HG03159 (cell line): ENCODE measurements at regions not wholly inside any gene's neighbourhood (a gene's known extent, or its start where the extent isn't known, plus 50 kb on each side); places are given as distances from the start of the nearest gene placed in this dataset.

Experiments
- ATAC-seq: cut with Tn5 transposase; IDR thresholded peaks from one replicate; pipeline ENCODE4 v1.9.1; 2021; ENCODE audit warnings: mild to moderate bottlenecking, moderate library complexity; ENCODE audit not compliant: unreplicated experiment

DNA sequence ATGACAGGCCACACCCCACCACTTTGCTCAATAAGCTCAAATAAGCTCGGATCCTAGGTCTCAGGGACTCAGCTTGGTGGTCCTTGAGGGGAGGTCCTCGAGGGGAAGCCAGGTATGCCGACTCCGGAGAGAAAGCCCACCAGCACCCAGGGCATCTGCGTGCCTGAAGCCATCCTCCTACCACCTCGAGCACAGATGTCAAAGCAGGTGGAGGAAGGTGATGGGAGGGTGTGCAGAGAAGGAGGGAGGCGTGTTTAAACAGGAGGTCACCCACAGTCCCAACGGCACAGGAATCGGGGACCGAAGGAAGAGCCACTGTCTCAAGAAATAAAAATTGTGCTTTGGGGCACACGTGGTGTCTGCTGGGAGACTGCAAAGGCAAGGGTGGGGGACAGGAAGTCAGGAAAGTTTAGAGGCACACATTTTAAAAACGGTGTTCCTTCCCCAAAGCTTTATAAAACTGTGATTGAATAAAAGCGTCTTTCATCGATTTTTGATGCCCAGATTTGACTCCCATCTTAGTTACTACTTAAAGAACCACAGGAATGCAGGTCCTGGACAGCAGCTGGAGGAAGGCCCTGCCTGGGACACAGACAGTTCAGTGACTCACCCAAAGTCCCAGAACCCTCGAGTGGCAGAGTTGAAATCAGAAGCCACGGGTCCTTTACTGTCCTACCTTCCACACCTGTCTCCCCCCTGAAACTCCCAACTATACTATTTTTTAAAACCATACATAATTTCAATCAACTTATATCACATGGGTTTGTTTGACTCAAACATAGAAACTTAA lies 221.0 kb upstream of the PDE10A start:
- no peak for ATAC-seq

DNA sequence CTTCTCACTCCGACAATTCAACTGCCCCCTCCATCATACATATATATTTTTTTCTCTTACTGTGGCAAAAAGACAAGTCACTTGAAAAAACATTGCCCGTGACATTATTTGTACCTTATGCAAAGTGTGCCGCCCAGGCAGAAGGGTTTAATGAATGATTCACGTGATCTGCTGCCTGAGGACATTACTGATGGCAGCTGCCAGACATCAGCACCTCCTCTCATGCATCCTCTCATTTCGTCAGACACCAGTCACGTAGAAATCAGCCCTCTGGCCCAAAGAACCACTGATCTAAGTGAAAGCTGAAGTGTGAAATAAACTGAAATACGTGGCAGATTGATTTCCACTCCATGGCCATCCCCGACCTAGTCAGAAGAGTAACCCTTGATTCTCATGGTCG lies 218.8 kb upstream of the PDE10A start:
- no peak for ATAC-seq

GRCh38 chr6:165880686-165881085 lies 217.6 kb upstream of the PDE10A start:
- ATAC-seq, result no peak

DNA sequence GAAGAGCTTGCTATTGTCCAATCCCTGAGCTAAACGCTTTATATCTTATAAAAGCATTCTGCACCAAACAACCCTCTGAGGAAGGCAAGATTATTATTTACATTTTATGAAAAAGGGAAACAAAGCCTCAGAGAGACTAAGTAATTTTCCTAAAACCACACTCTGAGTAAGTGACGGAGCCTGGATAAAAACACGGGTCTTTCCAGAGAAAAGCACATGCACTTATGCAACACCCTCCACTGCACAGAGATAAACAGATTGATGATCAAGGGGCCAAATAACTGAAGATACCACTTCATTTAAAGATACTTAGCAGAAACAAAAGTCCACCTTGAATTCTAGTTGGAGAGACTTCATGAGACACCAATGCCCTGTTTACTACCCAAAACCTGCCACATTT lies 214.7 kb upstream of the PDE10A start:
- ATAC-seq, result no peak

GRCh38 chr6:165877192-165877591 lies 214.2 kb upstream of the PDE10A start:
- no peak for ATAC-seq

- ATAC-seq, result no peak
These were observed 213.5 kb upstream of the PDE10A start for GRCh38 chr6:165876588-165876987.

- ATAC-seq, result no peak
These were observed 212.9 kb upstream of the PDE10A start for GRCh38 chr6:165875946-165876345.

DNA sequence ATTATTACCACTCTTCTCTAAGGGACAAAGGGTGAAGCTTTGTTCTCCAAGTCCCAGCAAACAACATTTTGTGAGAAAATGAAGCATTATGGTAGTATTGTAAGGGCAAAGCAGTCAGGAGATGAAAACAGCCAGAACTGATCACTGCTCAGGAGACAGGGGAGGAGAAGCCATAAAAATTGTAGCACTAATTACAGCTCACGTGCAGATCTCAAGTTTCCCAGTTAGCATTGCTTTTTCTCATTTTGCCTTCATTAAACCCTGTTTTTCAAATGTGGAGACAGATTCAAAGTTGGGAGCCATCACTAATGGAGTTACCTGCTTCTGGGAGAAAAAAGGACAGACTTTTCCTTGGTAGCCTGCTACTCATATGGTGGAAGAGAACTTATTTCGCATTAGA lies 210.9 kb upstream of the PDE10A start:
- no peak for ATAC-seq

DNA sequence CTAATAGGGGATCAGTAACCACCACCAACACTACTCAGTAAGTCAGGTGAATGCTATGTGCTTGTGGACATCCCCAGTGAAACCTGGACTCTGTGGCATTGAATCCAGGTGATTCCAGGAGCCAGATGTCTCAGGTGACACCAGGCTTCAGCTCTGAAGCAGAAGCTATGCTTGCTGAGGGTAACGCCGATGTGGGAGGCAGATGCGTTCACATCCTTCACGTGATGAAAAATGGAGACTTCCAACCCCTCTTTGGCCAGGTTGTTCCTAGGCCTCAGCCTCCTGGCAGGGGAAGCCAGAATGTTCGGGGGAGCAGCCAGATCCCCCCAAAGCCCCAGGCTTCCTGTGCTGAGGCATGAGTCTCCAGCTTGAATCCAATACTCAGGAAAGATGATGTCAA lies 209.8 kb upstream of the PDE10A start:
- ATAC-seq, result no peak

DNA sequence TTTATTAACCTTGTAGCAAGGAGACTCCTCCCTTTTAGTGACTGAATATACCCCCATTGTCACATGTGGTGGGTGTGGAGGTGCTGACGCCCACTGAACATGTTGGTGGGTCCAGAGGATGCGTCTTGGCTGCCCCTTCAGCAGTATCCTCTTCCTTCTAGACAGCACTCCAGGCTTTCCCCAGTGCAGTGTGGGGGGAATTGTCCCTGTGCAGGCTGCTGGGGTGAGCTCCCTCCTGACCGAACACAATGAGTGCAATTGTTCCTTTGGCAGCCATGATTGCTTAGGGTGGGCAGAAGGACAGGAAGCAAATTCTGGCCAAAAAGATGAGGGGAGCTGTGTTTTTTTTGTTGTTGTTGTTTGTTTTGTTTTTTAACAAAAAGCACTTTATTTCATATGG lies 209.3 kb upstream of the PDE10A start:
- ATAC-seq, result no peak

DNA sequence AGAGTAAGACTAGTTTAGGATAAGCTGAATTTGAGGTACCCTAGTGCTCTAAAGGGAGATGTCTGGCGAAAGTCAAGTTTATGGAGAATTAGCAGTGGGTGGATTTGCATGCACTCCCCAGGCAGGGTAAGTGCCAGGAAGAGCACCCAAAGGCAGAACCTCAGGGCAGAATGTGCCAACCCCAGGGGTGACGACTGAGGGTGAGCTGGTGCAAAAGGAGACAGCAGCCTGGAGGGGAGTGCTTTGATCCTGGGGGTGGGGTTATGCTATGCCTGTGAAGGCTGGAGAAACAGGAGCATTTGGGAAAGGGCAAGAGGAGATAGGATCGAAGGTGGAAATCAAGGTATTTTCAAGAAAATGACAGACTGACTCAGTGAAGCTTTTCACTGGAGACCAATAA lies 208.5 kb upstream of the PDE10A start:
- ATAC-seq, result no peak

DNA sequence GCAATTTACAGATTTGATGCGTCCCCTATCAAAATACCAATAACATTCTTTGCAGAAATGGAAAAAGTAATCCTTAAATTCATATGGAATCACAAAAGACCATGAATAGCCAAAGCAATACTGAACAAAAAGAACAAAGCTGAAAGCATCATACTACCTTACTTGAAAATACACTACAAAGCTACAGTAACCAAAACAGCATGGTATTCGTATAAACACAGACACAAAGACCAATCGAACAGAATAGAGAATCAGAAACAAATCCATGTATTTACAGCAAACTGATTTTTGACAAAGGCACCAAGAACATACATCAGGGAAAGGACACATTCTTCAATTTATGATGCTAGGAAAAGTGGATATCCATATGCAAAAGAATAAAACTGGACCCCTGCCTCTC lies 206.5 kb upstream of the PDE10A start:
- ATAC-seq, result no peak

DNA sequence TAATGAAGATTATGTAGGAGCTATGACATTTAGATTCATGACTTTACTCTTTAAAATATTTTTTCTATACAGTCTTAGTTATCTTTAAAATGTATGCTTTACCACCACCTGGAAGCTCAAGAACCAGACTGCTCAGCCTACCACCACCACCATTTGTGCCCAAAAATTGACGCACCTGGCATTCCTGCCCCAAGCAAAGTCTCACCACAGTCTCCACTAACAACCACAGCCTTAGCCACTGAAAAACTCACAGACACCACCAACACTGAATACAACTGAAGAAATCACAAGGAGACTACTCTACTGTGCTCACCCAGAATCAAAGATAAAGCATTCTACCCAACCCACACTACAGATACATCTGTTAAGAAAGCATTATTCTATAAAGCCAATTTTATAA lies 201.9 kb upstream of the PDE10A start:
- ATAC-seq, result no peak

- no peak for ATAC-seq
These were observed 201.2 kb upstream of the PDE10A start for GRCh38 chr6:165864218-165864617.

GRCh38 chr6:165863801-165864200 lies 200.8 kb upstream of the PDE10A start:
- no peak for ATAC-seq

GRCh38 chr6:165862813-165863212 lies 199.8 kb upstream of the PDE10A start:
- ATAC-seq, result no peak

DNA sequence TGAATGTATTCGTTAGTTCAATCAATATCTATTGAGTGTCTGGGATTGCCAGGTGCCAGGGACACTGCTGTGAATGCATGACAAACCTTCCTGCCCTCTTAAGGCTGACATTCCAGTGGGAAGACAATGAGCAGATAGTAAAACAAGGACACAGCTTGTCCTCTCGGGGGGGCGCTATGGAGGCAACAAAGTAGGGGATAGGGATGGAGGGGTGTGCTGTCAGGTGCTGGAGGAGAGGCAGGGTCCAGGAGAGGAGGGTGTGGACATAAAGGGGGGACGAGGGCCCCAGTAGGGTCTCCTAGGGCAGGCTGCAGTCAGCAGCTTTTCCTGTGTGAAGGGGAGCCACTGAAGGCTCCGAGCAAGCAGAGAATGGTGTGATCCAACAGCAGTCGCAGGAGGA lies 198.2 kb upstream of the PDE10A start:
- no peak for ATAC-seq

GRCh38 chr6:165858586-165858985 lies 195.5 kb upstream of the PDE10A start:
- no peak for ATAC-seq

DNA sequence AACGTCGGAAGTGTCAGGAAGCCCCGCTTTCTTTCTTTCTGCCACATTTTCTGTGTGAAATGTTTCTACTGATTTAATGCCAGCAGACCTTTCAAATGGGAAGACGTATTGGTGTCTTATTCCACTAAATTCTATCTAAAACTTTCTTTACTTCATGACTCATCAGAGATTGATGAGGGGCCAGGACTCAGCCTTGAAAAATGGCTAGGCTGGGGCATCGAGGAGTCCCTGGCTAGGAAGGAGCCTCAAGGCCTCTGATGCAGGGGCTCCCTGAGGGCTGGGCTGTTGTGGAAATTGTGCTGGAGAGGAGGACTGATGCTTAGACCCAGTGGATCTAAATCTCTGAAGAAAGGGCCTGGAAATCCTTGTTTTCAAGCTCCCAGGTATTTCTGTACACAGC lies 192.8 kb upstream of the PDE10A start:
- ATAC-seq, result no peak

DNA sequence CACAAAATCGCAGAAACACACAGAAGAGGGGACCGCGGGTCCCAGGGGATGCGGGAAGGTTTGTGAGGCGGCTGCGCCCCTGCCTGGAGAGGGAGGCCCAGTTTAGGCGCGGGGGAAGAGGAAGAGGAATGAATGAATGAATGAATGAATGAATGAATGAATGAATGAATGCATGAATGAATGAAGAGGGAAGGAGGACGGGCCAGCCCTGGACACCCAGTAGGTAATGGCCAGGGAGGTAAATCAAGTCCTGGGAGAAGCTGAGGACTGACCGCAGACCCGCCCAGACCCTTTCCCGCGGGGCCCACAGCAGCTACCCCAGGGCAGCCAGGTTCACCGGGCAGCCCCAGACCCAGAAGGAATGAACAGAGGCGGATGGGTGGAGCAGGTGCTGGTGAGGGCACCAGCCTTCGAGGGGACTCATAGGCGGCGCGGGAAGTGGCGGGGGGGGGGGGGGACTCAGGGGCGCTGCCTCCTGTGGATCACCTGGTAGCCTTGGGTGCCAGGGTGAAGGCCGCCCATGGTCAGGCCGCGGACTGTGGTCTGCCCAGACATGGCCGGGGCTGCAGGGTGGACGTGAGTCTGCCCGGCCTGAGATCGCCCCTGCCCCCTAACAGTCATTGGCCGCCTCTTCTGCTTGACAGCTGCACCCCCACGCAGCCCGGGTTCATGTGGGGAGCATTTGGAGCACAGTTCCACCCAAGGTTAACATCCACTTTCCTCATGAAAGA lies 192.0 kb upstream of the PDE10A start:
- ATAC-seq, result no peak

DNA sequence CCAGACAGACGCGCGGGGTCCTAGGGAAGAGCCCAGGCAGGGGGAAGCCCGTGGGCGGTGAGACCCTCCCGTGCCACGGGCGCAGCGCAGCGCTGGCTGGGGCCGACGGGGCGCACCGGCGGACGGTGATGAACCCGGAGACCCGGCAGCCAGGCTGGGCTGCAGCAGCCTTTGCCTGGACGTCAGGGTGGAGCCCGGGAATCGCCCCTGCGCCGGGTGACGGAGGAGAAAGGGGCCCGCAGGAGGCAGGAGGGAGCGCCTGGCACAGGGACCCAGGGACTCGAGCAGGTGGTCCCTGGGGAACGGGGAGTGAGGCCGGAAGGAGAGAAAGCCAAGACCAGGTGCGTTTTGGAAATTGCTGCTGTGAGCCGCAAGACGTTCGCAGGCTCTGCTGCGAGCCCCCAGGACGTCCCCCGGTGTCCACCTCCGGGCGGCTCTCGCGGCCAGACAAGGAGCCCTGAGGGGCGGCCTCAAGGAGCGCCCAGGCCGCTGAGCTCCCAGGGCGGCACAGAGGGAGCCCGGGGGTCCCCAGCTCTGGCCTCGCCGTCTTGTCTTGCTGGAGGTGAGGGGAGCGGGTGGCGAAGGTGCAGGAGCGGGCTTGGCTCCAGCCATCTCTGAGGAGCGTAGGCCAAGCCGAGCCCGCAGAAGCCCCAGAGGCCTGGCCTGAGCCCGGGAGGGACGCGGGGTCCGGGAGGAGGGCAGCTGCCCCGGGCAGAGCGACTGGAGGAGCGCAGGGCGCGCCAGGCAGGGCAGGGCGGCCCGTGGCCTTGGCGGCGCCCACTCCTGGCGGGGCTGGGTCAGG lies 191.2 kb upstream of the PDE10A start:
- no peak for ATAC-seq

DNA sequence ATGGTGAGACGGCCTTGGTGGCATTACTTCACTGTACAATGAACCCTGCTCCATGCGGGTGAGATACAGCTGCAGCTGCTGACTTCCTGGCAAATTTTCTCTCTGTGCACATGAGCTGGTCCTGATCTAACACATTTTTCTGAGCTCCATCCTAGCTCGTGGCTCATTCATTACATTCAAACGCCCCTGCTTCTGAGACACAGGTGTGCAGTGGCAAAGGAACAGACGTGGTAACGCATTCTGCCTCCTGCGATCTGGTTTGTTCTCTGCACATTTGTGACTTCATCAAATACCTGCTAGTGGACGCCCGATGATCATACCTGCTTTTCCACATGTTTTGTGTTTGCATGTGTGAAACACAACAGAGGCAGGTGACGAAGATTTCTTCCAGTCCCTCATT lies 189.6 kb upstream of the PDE10A start:
- ATAC-seq, result no peak
